Activated B cell treated with CpG ODN at 0.5 μM for 24 hours (primary cell): ENCODE measurements at regions not wholly inside any gene's neighbourhood (a gene's known extent, or its start where the extent isn't known, plus 50 kb on each side); places are given as distances from the start of the nearest gene placed in this dataset.
A peak's percentile ranks its signal among the peaks of the same experiment; 100 is the strongest.

Experiments used
- ATAC-seq: fragments of 200-7000 bp; cut with Tn5 transposase; one replicate; pipeline ENCODE4 v1.10.0; 2021; ENCODE audit warnings: low read depth, mild to moderate bottlenecking, moderate library complexity
- CTCF ChIA-PET: fragments of 350-600 bp; sonication (Branson Sonifier 250); formaldehyde crosslinking; loops from one replicate; lab custom pipeline; 2021; ENCODE audit warnings: antibody characterized with exemption; lab: Charles Lee
- POLR2A ChIA-PET: fragments of 350-600 bp; sonication (Branson Sonifier 250); formaldehyde crosslinking; loops from one replicate; lab custom pipeline; 2021; ENCODE audit warnings: antibody characterized with exemption; lab: Charles Lee
- DNase-seq: peaks from one replicate; pipeline ENCODE4 v3.0.0; 2022
- H3K27ac Mint-ChIP-seq: one replicate; pipeline ENCODE4 v1.8.0; 2020; ENCODE audit warnings: mixed read lengths
- H3K27me3 Mint-ChIP-seq: one replicate; pipeline ENCODE4 v1.8.0; 2021; ENCODE audit warnings: mixed read lengths
- H3K36me3 Mint-ChIP-seq: one replicate; pipeline ENCODE4 v1.8.0; 2021; ENCODE audit warnings: low read depth, mixed read lengths
- H3K4me1 Mint-ChIP-seq: one replicate; pipeline ENCODE4 v1.8.0; 2021; ENCODE audit warnings: mixed read lengths
- H3K4me3 Mint-ChIP-seq: one replicate; pipeline ENCODE4 v1.8.0; 2020; ENCODE audit warnings: mild to moderate bottlenecking, mixed read lengths
- H3K9me3 Mint-ChIP-seq: one replicate; pipeline ENCODE4 v1.8.0; 2020; ENCODE audit warnings: mixed read lengths
- CTCF ChIP-seq: fragments of 200-600 bp; IDR thresholded peaks from one replicate; pipeline ENCODE4 v1.8.0; 2022; ENCODE audit warnings: antibody characterized with exemption, mild to moderate bottlenecking
- intact Hi-C: fragments of 100-400 bp; cut with micrococcal nuclease; formaldehyde crosslinking; loops from one replicate; pipeline ENCODE4 v1.15.1; 2024

- Mint-ChIP-seq H3K36me3 (no peaks in the 10 kb centered on the region), H3K4me1 (no peaks in the 10 kb centered on the region), H3K9me3 (no peaks in the 10 kb centered on the region), H3K27me3 (peaks cover 16% of the 10 kb centered on the region), H3K27ac (no peak overlapping the region), H3K4me3 (no peak overlapping the region)
- CTCF ChIA-PET: no interaction called here
- no peak for TF ChIP-seq CTCF
- intact Hi-C loops: no loop called here
- DNase-seq (no peak), ATAC-seq (no peak)
- POLR2A ChIA-PET: no interaction called here
Observed at GRCh38 chr9:33714989-33715388, 80.4 kb upstream of the PRSS3 start.

- Mint-ChIP-seq H3K9me3 (no peaks in the 10 kb centered on the region), H3K4me1 (peaks cover 4% of the 10 kb centered on the region), H3K4me3 (no peak overlapping the region), H3K27ac (no peak overlapping the region), H3K27me3 (peaks cover 9% of the 10 kb centered on the region), H3K36me3 (no peaks in the 10 kb centered on the region)
- intact Hi-C loops: no loop called here
- ATAC-seq: no peak
- ChIA-PET CTCF (interaction anchor here (6.3 kb wide), 1 partner anchor 95 kb away, joined by 54 read pairs; no protein-coding TSS in a partner anchor), POLR2A (no interaction called here)
- no peak for TF ChIP-seq CTCF
- no peak for DNase-seq
Observed at GRCh38 chr9:33718987-33719386, 76.4 kb upstream of the PRSS3 start.

DNA sequence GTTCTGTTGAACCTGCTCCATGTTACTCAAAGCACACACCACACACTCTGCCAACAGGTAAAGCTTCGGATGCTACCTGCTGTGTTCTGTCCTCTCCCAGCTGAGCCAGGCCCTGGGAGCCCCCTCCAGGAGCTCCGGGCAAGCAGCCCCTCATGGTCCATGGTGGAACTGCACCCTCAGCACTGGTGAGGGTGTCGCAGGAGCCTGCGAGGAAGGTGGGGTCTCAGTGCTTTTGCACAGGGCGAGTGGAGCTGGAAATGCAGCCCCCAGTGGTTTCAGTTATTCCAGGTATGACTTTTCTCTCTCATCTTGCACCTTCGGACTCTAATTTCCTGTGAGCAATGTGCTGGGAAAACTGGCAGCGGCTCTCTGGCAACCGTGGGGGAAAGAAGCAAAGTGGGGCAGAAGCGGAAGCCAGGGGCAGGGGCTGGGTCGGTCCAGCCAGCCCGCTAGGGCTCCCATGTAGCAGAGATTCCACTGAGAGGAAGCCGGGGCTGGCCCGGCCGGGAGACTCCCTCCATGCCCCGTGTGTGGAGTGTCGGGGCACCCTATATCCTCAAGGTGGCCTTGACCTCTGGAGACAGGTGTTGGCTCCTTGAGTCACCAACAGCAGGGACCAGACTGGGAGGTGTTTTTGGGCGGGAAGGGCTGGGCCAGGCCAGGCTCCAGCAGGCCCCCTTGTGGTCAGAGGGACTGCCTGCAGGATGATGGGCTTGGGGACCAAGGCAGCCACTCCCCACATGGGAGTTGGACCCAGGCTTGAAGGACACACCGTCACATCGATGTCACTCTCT lies 75.6 kb upstream of the PRSS3 start:
- ATAC-seq (peak; percentile 42), DNase-seq (peak; percentile 23)
- Mint-ChIP-seq H3K9me3 (peaks cover 4% of the 10 kb centered on the region), H3K27me3 (peaks cover 13% of the 10 kb centered on the region), H3K4me3 (no peak overlapping the region), H3K4me1 (peaks cover 4% of the 10 kb centered on the region), H3K36me3 (no peaks in the 10 kb centered on the region), H3K27ac (no peak overlapping the region)
- intact Hi-C loops: loop anchor here (5.0 kb wide), 1 partner anchor 42 kb away; no protein-coding TSS in a partner anchor
- CTCF ChIA-PET: interaction anchor here (0.6 to 6.3 kb wide), 2 partner anchors 96 to 672 kb away, joined by 3 to 54 read pairs; no protein-coding TSS in a partner anchor
- POLR2A ChIA-PET: no interaction called here
- no peak for TF ChIP-seq CTCF

DNA sequence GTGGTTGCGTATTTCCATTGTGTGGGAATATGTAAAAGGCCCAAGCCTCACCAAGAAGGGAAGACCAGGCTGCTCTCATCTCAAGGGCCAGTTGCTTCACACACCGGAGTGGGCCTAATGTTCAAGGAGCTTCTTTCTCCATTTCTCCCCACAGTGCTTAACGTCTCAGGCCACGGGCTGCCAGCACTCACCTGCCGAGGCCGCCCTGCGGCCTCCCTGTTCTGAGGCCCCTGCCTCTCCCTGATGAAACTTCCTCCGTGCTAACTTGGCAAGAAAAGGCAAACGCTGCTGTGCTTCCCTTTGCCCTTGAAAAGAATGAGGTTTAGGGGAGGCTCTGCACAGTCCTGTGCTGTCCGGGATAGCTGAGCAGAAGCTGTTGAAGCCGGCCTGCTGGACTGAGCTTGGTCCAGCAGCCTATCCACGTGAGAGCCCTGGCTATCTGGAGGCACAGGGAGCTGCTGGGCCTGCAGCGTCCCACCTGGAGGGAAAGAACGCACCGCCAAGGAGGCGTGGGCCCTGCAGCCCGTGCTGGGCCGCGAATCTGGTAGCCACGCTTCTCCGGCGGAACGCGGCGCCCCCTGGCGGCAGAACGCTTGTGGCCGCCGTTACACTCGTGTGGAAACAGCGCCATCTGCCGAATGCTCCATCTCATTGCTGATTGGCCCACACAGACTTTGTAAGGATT lies 73.5 kb upstream of the PRSS3 start:
- POLR2A ChIA-PET: no interaction called here

More for the DNA sequence above, 73.5 kb upstream of the PRSS3 start:
- Mint-ChIP-seq H3K4me1 (peaks cover 4% of the 10 kb centered on the region), H3K4me3 (no peak overlapping the region), H3K36me3 (no peaks in the 10 kb centered on the region), H3K27me3 (peaks cover 23% of the 10 kb centered on the region), H3K27ac (no peak overlapping the region), H3K9me3 (peaks cover 6% of the 10 kb centered on the region)
- DNase-seq (peak; percentile 72), ATAC-seq (peak; percentile 85)
- TF ChIP-seq CTCF: peak; percentile 97
- intact Hi-C loops: loop anchor here (1.0 to 5.0 kb wide), 2 partner anchors 45 to 98 kb away; no protein-coding TSS in a partner anchor
- CTCF ChIA-PET: interaction anchor here (1.4 to 6.3 kb wide), 5 partner anchors 9 to 98 kb away, joined by 3 to 54 read pairs (median 5); no protein-coding TSS in a partner anchor
